SH-SY5Y (cell line): ENCODE measurements at regions not wholly inside any gene's neighbourhood (a gene's known extent, or its start where the extent isn't known, plus 50 kb on each side); places are given as distances from the start of the nearest gene placed in this dataset.

Experiments
- GATA2 ChIP-seq: IDR thresholded peaks from 2 replicates; pipeline ENCODE4 v1.6.1; 2011; ENCODE audit warnings: mild to moderate bottlenecking, low read depth, low read length
- GATA3 ChIP-seq: IDR thresholded peaks from 2 replicates; pipeline ENCODE4 v1.6.1; 2011; ENCODE audit warnings: low read depth, mild to moderate bottlenecking, low read length, moderate library complexity

DNA sequence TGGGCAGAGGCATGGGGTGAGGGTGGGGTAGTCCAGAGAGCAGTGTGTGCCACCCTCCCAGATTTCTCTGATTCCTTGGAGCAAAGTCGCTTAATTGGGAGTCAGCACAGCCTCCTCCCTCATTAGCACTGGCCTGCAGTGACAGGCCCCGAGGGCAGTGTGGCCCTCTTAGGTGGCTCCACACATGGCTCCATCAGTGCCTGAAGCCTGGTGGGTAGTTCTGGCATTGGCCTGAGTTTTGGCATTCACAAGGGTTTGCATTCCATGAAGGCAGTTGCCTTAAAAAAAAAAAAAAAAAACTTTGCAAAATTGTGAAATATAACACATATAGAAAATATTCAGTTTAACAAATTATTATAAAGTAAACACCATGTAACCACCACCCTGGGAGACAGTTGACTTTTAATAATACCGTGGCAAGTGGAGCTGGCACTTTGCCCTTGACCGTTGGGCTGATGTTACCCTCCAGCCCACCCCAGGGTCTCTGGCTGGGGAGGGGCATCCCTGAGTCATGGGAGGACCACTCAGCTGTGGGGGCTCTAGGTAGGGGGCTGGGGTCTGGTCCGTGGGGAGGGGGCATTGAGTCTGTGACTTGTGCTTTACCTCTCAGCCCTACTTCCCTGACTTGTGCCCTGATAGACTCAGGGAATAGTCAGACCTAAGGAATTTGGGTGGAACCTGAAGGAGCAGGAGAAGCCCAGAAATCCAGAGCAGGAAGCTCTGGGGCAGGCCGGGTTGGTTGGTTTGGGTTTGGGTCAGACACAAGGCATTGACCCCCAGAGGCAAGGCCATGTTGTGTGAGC, 51.3 kb upstream of the PITX1 start:
- TF ChIP-seq GATA2 (no peak), GATA3 (no peak)
